Neural progenitor cell (in vitro differentiated cells): ENCODE measurements at regions not wholly inside any gene's neighbourhood (a gene's known extent, or its start where the extent isn't known, plus 50 kb on each side); places are given as distances from the start of the nearest gene placed in this dataset.

Experiments used
- DNase-seq: peaks from one replicate; pipeline ENCODE4 v3.0.0-alpha.2; 2016; ENCODE audit warnings: low spot score
- H2AFZ ChIP-seq: fragments of 200-600 bp; sonication (generic); replicated peaks from 2 replicates; pipeline ENCODE4 v1.6.1; 2016; ENCODE audit warnings: antibody characterized with exemption
- H3F3A ChIP-seq: fragments of 200-600 bp; sonication (generic); 2 replicates; pipeline ENCODE4 v1.6.1; 2016; ENCODE audit warnings: antibody characterized with exemption, low read depth
- H3K27ac ChIP-seq: fragments of 200-600 bp; sonication (generic); 2 replicates; pipeline ENCODE4 v1.5.1; 2016; ENCODE audit warnings: mild to moderate bottlenecking
- H3K27me3 ChIP-seq: fragments of 200-600 bp; sonication (generic); 2 replicates; pipeline ENCODE4 v1.6.1; 2016; ENCODE audit warnings: mild to moderate bottlenecking, moderate library complexity
- H3K36me3 ChIP-seq: fragments of 200-600 bp; sonication (generic); 2 replicates; pipeline ENCODE4 v1.5.1; 2016
- H3K4me1 ChIP-seq: fragments of 200-600 bp; sonication (generic); 2 replicates; pipeline ENCODE4 v1.6.1; 2016; ENCODE audit warnings: mixed run types
- H3K4me2 ChIP-seq: fragments of 200-600 bp; sonication (generic); 2 replicates; pipeline ENCODE4 v1.6.1; 2016
- H3K4me3 ChIP-seq: fragments of 200-600 bp; sonication (generic); 2 replicates; pipeline ENCODE4 v1.5.1; 2016
- H3K79me2 ChIP-seq: fragments of 200-600 bp; sonication (generic); 2 replicates; pipeline ENCODE4 v1.6.1; 2016; ENCODE audit warnings: low read depth
- H3K9ac ChIP-seq: fragments of 200-600 bp; sonication (generic); 2 replicates; pipeline ENCODE4 v1.6.1; 2016
- H3K9me3 ChIP-seq: fragments of 200-600 bp; sonication (generic); 2 replicates; pipeline ENCODE4 v1.5.1; 2016; ENCODE audit warnings: low read depth
- H4K20me1 ChIP-seq: fragments of 200-600 bp; sonication (generic); 2 replicates; pipeline ENCODE4 v1.6.1; 2016; ENCODE audit warnings: low read depth
- H3K27ac Mint-ChIP-seq: 3 replicates; pipeline ENCODE4 v1.8.0; 2021; ENCODE audit warnings: mixed read lengths
- H3K27me3 Mint-ChIP-seq: 2 replicates; pipeline ENCODE4 v1.8.0; 2022; ENCODE audit warnings: low read depth, mild to moderate bottlenecking, inconsistent platforms, moderate library complexity, mixed read lengths; ENCODE audit not compliant: insufficient read depth
- H3K36me3 Mint-ChIP-seq: 3 replicates; pipeline ENCODE4 v1.8.0; 2021; ENCODE audit warnings: mixed read lengths
- H3K4me1 Mint-ChIP-seq: 3 replicates; pipeline ENCODE4 v1.8.0; 2021; ENCODE audit warnings: mixed read lengths
- H3K4me3 Mint-ChIP-seq: 3 replicates; pipeline ENCODE4 v1.8.0; 2021; ENCODE audit warnings: mild to moderate bottlenecking, moderate library complexity, mixed read lengths
- H3K9me3 Mint-ChIP-seq: 3 replicates; pipeline ENCODE4 v1.8.0; 2020; ENCODE audit warnings: mixed read lengths
- CTCF ChIP-seq: fragments of 200-600 bp; sonication (generic); IDR thresholded peaks from 2 replicates; pipeline ENCODE4 v1.5.1; 2017; ENCODE audit warnings: antibody characterized with exemption, mild to moderate bottlenecking
- EZH2 ChIP-seq: fragments of 200-600 bp; sonication (generic); IDR thresholded peaks from 2 replicates; pipeline ENCODE4 v1.6.1; 2017; ENCODE audit warnings: antibody characterized with exemption, mild to moderate bottlenecking, moderate library complexity
- EZH2phosphoT487 ChIP-seq: fragments of 200-600 bp; sonication (generic); IDR thresholded peaks from 2 replicates; pipeline ENCODE4 v1.6.1; 2017; ENCODE audit warnings: antibody characterized with exemption

- no peaks in the 10 kb centered on the region for H3K36me3 ChIP-seq
- H3K36me3 Mint-ChIP-seq, result no peaks in the 10 kb centered on the region
- H3K9me3 Mint-ChIP-seq, result peaks cover 2% of the 10 kb centered on the region
- H4K20me1 ChIP-seq, result no peaks in the 10 kb centered on the region
- peaks cover 11% of the 10 kb centered on the region for H3F3A ChIP-seq
- H3K27me3 ChIP-seq, result no peaks in the 10 kb centered on the region
- no peak overlapping the region for H3K4me3 Mint-ChIP-seq
- peaks cover 7% of the 10 kb centered on the region for H3K4me1 Mint-ChIP-seq
- H3K9me3 ChIP-seq, result no peaks in the 10 kb centered on the region
- no peak overlapping the region for H3K9ac ChIP-seq
- no peaks in the 10 kb centered on the region for H3K79me2 ChIP-seq
- no peak overlapping the region for H3K4me2 ChIP-seq
- no peak overlapping the region for H3K27ac ChIP-seq
- no peak overlapping the region for H3K27ac Mint-ChIP-seq
- peaks cover 10% of the 10 kb centered on the region for H3K27me3 Mint-ChIP-seq
- TF ChIP-seq EZH2phosphoT487 (no peak), EZH2 (no peak), CTCF (no peak)
- H2AFZ ChIP-seq, result no peak overlapping the region
- peaks cover 10% of the 10 kb centered on the region for H3K4me1 ChIP-seq
- no peak for DNase-seq
- H3K4me3 ChIP-seq, result no peak overlapping the region
Observed at GRCh38 chr22:48841881-48842582, 985.6 kb downstream of the BRD1 start.

GRCh38 chr22:48840112-48840949 is 987.3 kb downstream of the BRD1 start:
- no peak for DNase-seq
- TF ChIP-seq EZH2 (no peak), CTCF (no peak), EZH2phosphoT487 (no peak)
- Mint-ChIP-seq H3K36me3 (no peaks in the 10 kb centered on the region), H3K4me1 (peaks cover 7% of the 10 kb centered on the region), H3K27me3 (peaks cover 10% of the 10 kb centered on the region), H3K9me3 (peaks cover 2% of the 10 kb centered on the region), H3K4me3 (no peak overlapping the region), H3K27ac (no peak overlapping the region)
- Histone ChIP-seq H3K36me3 (no peaks in the 10 kb centered on the region), H3K9me3 (no peaks in the 10 kb centered on the region), H3K4me1 (peaks cover 10% of the 10 kb centered on the region), H3K9ac (no peak overlapping the region), H3K27ac (no peak overlapping the region), H3K79me2 (no peaks in the 10 kb centered on the region), H4K20me1 (no peaks in the 10 kb centered on the region), H3F3A (peaks cover 13% of the 10 kb centered on the region), H2AFZ (no peak overlapping the region), H3K27me3 (no peaks in the 10 kb centered on the region), H3K4me2 (no peak overlapping the region), H3K4me3 (no peak overlapping the region)

- Histone ChIP-seq H3K4me2 (no peak overlapping the region), H4K20me1 (no peaks in the 10 kb centered on the region), H3K9me3 (no peaks in the 10 kb centered on the region), H3K4me1 (peaks cover 10% of the 10 kb centered on the region), H3K4me3 (no peak overlapping the region), H3K9ac (no peak overlapping the region), H3K36me3 (no peaks in the 10 kb centered on the region), H3F3A (peaks cover 13% of the 10 kb centered on the region), H3K27ac (no peak overlapping the region), H3K79me2 (no peaks in the 10 kb centered on the region), H2AFZ (no peak overlapping the region), H3K27me3 (no peaks in the 10 kb centered on the region)
- Mint-ChIP-seq H3K27me3 (peaks cover 7% of the 10 kb centered on the region), H3K4me3 (no peak overlapping the region), H3K36me3 (no peaks in the 10 kb centered on the region), H3K4me1 (peaks cover 7% of the 10 kb centered on the region), H3K9me3 (peaks cover 2% of the 10 kb centered on the region), H3K27ac (no peak overlapping the region)
- TF ChIP-seq CTCF (no peak), EZH2 (no peak), EZH2phosphoT487 (no peak)
- DNase-seq, result no peak
Observed at GRCh38 chr22:48838846-48839730, 988.6 kb downstream of the BRD1 start.
